GM19328 (cell line): ENCODE measurements at regions not wholly inside any gene's neighbourhood (a gene's known extent, or its start where the extent isn't known, plus 50 kb on each side); places are given as distances from the start of the nearest gene placed in this dataset.

Experiments used
- ATAC-seq: cut with Tn5 transposase; IDR thresholded peaks from one replicate; pipeline ENCODE4 v1.9.1; 2021; ENCODE audit warnings: mild to moderate bottlenecking, moderate library complexity; ENCODE audit not compliant: unreplicated experiment

DNA sequence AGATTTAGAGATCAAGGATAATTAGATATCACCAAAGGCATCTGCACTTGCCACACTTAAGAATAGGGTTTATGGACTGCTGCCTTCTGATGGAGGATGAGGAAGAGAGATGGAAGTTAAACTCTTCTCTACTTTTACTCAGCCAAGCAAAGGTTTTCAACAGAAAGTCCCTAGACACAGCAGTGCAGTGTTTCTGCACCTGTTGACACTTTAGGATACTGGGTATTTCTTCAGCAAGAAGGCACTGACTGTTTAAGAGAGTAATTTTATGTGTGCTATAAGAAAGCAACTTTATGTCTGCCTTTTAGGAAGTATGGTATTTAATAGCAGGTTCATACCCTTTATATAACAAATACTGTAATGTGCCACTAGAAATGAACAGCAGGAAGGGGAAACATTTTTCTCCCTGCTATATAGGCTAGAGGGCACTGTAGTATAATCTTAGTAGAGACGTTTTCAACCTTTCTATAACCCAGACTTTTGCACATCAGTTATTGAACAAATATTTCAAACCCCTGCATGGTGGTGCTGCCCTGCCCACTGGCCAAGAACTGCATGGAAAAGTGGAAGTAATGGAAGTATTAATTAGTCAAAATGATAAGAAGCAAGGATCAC lies 225.0 kb upstream of the GRIP1 start:
- no peak for ATAC-seq

DNA sequence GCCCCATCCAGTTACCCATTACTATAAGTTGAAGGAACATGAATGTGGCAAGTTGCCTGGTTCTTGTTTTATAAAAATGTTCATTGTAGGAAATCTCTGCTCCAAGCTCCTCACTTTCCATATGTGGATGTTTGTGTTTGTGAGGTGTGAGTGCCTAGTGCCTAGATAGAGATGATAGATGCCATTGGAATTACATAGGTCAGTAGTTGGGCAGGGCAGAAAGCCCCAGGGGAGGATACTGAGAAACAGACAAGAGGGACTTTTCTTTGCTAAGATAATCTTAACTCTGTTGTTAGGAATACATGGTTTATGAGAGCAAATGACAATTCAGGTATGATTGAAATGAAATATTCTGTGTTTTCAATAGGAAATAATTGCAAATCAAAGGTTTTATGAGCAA lies 226.3 kb upstream of the GRIP1 start:
- ATAC-seq = no peak

DNA sequence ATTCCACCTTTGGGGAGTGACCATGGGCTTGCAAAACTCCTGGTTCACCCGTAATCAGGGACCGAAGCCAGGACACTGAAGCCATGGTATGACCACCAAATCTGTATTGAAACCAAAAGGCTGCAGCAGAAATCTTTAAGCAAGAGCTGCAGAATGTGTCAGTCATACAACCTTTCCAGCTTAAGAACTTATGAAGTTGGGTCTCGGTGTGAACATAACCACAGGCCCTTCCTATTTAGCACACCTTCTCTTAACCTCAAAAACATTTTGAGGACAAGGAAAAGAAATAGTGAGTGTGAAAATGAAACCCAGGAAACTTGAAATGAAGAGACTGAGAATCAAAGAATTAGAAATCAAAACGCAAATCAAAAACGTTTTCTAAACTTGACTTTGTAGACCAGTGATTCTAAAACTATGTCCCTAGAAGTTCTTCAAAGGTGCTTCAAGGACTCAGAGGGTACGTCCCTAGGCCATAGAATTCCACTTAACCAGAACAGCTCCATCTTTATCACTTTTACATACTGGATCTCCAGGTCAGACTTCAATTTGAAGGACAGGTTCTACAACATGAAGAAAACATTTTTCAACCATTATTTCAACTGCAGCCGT lies 231.6 kb upstream of the GRIP1 start:
- ATAC-seq = no peak

DNA sequence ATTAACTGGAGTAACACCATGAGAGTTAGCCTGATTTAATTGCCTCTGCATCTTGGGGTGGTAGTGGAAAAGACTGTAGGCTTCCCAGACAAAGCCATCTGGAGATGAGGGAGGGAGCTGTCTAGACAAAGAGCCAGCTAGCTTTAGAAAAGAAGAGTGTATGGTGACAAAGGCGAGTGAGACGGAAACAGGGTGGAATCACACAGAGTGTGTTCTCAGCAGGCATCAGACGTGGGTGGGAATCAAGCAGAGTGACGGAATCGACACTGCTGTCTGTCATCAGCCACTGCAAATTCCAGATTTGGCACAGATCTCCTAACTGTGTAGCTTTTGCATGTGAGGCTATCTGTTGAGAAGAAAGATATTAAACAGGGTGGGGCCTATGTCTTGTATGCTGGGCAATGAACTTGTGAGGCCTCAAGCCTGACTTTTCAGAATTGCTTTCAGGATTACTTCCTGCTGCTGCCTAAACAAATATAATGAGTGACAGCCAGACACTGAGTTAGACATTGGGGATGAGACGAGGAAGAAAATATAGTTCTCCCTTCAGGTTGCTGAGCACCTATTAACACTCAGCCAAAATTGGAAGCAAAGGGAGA lies 236.5 kb upstream of the GRIP1 start:
- ATAC-seq = no peak

DNA sequence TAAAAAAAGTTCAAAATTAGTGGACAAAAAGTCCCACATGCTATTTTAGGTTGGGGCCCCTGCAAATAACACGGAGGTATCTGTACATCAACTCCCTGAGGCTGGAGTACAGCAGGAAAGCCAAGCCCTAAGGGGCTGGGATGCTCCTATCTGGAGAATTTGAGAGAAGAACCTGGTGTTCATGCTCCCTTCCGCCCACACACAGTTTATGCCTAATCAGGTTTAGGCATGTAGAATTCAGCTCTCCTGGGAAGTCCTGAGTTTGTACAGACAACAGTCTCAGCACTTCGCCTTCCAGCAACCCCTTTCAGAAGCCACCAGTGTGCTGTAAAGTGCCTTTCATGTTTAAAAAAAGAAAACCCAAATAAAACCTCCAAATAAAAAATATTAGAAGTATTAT lies 237.3 kb upstream of the GRIP1 start:
- ATAC-seq = no peak

DNA sequence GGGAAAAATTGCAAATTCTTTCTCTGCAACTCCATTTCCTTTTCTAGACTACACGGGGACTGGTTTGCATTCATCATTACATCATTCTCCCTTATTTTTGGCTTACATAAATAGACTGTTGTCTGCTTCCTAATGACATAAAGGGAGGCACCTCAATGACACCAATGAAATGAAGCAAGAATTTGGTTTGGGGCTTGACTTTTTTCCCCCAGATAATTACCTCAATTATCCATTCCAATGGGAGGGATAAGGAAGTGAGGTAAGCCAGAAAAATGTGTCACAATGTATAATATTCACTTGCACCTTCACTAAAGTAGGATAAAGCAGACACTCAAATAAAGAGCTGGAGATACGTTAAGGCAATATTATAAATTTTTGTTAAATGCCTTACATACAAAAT lies 240.6 kb upstream of the GRIP1 start:
- no peak for ATAC-seq

DNA sequence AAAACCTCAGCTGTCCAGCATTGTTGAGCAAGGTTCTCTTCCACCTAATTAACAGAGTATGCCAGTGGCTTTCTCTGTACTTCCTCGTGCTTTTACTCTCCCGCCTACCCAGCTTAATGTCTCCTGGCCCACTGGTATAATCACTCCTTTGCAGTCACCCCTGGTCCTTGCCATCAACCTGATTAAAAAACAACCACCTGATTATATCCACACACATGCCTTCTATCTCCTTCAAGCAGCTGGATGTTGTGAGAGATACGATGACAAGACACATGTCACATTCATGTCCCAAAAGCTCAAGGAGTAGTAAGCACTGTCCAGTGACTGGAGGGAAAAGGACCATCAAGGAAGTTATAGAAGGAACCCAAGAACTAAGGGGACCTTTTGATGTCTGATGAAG lies 241.3 kb upstream of the GRIP1 start:
- ATAC-seq = no peak

DNA sequence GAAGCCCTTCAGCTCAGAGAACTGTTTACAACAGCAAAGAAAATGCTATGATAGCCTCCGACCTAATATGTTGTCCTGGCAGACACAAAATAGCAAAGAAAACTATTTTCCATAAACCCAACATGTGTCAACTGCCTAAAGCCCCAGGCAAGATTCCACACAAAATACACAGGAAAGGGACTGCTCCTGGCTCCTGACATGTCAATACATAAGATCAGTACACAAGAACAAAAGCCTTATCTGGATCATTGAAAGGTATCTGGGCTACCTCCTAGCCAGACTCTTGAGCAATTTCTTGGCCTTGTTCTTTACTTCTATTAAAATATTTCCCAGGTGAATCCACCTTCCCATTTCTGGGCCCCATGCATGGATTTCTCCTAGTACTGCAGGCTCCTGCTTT lies 242.3 kb upstream of the GRIP1 start:
- no peak for ATAC-seq

DNA sequence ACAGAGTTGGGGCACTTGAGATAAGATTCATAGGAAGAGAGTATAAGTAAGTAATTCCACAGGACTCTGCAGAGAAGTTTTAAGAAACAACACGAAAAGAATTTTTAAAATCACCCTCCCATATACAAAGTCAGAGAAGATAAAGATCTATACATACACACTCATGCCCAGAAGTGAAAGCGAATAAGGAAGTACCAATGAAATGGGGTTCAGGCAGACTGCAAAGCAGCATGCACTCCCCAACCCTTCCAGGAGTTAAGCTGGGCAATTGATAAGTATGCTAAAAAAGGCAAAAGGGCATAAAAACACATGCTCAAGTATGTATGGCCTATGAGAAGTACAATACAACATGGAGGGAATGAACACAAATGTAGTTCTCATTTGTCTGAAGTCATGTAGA lies 246.2 kb upstream of the GRIP1 start:
- no peak for ATAC-seq

DNA sequence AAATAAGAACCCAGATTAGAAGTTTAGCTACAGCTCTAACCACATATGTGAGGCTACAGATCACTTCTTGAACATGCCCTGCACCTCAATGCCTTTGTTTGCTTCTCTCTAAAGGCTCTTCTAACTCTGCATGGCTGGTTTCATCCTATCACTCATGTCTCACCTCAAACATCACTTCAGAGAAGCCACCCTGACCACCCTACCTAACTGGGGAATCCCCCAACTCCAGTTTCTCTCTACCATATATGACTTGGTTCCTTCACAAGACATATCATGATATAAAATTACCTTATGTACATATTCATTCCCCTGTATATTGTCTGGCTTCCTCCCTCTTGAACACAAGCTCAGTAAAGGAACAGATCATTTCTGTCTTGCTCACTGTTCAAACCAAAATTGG lies 250.2 kb upstream of the GRIP1 start:
- ATAC-seq = no peak

DNA sequence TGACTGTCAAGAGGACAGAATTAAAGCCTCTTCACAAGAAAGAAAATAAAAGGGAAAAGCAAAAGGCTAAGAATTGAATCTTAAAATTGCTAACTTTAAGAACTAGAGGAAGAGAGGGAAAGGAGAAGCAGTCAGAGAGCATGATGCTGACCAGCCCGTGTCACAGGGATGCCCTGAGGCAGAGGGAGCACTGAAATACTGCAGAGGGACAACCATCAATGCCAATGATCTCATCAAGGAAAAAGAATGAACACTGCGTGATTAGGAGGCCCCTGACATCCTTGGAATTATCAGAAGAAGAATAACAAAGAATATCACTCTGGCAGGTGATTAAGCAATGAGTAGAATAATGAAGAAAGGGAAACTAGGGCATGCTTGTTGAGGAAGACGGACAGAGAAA lies 252.2 kb upstream of the GRIP1 start:
- ATAC-seq = no peak

DNA sequence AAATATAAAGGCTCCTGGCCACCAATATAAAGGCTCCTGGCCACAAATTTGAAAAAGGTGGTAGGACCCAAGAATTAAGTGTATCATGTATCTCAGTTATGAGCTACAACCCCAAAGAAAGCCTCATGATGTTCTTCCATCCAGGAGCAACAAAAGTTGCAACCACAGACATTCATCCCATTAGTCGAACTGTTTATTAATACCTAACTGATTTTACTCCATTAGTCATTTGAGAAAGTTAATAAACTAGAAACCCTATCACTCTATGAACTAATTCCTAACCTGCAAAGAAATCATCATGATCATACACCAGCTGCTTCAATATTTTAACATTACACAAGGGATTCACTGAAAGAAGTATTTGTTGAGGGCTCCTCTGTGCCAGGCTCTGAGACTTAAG lies 253.2 kb upstream of the GRIP1 start:
- no peak for ATAC-seq

DNA sequence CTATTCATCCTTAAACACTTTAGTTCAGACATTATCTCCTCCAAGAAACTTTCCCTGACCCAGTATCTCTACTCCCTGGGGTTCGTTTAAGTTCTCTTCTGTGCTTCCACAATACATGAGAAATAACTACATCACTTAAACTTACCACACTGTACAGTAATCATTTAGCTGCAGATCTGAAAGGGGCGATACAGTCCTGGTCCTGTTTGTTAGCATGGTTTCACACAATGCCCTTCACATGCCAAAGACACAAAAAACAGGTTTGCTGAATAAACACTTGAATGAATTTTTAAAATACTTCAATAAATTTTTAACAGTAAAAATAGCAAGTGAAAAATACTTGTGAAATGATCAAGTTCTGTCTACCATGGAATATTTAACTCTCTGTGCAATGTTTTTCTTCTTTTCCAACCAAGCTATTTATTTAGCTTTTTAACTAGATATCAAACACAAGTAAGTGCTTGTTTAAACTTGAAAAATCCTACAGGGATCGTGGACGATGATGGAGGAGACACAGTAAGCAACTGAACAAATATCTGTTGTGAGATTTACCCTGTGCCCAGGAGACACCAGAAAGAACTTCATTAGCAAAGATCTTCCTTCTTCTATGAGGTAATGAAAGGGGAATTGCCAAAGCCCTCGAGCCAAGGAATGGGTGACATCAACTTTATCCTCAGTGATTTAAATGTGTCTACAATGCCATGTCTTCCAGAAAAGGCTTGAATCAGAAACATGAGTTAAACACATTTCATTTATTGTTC lies 255.6 kb upstream of the GRIP1 start:
- ATAC-seq = no peak

DNA sequence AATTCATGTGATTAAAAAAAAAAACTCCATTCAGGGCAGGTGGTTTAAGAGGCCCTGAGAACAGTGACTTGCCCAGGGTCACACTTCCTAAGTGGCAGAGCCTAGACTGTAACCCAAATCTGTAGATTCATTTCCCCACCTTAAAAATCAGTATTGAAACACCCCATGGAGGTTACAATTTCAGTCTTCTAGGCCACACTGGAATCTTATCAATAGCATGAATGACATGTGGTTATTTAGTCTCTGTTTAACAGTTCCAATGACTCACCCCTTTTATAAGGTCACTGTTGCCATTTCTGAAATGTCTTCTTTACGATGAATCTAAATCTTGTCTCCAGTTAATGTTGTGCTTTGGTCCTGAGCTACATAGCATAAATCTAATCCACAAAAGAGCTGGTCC lies 262.3 kb upstream of the GRIP1 start:
- ATAC-seq = no peak

DNA sequence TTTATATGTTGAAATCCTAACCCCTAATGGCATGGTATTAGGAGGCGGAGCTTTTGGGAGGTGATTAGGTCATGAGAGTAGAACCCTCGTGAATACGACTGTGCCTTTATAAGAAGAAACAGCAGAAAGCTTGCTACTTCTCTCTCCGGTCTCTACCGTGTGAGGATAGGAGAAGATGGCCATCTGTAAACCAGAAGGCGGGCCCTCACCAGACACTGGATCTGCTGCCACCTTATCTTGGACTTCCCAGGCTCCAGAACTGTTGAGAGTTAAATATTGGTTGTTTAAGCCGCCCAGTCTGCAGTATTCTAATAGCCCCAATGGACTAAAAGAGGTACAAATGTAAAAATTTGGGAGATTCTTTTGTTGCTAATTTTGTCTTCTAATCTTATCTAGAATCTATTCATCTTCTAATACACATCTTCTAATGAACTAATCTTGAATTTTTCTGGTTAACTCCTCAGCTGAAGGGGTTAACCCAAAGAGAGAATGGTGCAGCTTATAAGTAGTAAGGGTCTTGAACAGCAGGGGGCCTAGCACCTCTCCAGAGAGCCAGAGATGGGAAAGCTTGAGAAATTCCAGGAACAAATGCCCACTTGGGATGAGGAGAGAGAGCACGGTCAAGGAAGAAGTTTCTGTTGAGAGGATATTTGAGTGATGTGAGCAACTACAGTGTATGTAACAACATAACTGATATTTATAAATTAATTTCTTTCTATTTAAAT lies 264.0 kb upstream of the GRIP1 start:
- no peak for ATAC-seq

DNA sequence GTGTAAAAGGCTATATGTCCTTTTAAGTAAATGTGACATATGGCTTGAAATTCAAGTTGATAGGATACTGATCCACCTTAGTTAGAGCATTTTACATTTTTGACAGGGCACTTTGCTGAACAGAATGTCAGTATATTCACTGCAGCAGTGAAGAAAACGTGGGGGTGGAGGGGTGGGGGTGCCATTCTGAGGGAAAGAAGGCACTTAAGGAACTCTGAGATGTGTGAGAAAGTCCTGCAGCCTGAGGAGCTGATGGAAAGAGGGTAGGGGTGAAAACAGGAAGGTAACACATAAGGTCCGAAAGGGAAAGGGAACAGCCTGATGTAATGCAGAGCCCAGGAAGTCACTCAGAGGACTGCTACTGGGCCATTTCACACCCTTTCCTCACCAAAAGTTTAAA lies 265.5 kb upstream of the GRIP1 start:
- no peak for ATAC-seq

DNA sequence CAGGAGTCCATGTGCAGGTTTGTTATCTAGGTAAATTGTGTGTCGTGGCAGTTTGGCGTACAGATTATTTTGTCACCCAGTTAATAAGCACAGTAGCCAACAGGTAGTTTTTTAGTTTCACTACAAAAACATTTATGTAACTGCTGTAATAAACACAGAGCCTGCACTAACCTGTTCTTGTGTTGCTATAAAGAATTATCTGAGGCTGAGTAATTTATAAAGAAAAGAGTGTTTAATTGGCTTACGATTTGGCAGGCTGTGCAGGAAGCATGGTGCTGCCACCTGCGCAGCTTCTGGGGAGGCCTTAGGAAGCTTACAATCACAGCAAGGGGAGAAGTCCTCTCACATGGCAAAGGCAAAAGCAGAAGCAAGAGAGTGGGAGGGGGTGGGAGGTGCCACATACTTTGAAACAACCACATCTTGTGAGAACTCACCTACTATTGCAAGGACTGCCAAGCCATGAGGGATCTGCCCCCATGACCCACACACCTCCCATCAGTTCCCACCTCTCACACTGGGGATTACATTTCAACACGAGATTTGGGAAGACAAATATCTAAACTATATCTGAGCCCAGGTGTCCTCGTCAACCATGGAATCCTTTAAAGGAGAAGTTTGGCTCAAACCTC lies 266.4 kb upstream of the GRIP1 start:
- no peak for ATAC-seq

DNA sequence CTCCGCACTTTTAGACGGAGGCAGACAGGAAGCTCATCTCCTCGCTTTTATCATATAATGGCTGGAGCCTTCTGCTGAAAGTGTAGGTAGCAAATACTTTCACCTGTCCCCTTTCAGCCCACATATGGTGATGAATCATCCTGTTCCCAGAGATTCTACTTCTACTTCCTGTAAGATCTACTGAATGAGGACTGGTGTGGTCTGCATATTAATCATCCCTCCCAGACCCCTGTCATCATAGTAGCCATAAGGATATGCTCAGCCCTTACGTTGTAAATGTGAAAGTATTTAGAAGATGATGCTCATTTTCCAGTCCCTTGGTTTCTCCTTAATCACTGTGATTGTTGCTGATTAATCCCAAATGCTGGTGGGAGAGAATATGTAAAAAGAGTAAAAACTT lies 268.2 kb upstream of the GRIP1 start:
- no peak for ATAC-seq

DNA sequence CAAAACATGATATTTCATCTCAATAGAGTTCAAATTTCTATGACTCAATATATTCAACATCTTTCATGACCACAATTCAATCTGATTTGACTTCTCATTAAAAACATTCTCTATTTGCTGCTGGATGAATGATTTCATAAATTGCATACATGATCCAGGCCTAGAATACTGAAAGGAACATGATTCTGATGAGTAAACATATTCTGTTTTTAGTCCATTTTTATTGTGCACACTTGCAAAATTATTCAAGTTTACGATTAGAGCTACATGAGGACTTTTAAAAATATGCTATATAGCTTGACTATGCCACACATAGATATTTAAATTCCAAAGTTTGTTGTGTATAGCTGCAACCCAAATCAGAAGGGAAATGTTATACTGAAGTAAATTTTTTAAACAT lies 273.8 kb upstream of the GRIP1 start:
- ATAC-seq = no peak

DNA sequence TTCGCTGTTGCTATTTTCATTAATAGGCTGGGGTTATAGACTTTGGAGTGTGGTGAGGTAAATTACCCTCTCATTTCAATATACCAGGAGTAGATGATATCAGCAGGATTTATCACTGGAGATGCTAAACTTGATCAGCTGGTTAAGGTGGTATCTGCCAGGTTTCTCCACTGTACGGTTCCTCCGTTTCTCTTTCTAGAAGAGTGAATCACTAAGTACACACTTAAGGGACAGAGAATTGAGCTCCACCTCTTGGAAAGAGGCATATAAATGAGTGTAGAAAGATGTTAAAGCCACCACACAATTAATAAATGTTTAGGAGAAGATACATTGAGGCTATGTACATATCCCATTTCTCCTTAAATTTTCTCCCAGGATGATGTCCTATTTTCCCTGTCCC lies 277.4 kb upstream of the GRIP1 start:
- ATAC-seq = no peak

DNA sequence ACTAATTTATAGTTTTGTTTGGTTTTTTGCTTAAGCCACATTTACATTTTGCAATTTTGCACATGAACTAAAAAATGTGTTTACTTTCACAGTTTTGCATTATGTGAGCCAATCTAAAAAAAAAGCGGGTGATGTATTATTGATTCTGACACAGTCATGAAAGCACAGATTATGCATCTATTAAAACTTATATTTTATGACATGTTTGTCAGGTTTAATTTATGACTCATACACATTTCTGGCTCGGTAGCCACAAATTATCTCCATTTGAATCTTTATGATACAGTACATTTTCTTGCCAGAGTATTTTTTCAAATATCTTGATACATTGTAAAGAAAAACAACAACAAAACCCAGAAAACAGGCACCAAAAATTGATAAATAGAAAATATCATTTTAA lies 280.4 kb upstream of the GRIP1 start:
- no peak for ATAC-seq
